Esophagus (tissue), 2 donors: ENCODE measurements at regions not wholly inside any gene's neighbourhood (a gene's known extent, or its start where the extent isn't known, plus 50 kb on each side); places are given as distances from the start of the nearest gene placed in this dataset.

Source experiments
- H3K27ac ChIP-seq, 2 donors: one replicate each; pipeline ENCODE4 v1.5.1; 2013; ENCODE audit warnings: low read depth in 2 of 2, mild to moderate bottlenecking in 2 of 2, inconsistent platforms in 1 of 2, low read length in 1 of 2, moderate library complexity in 1 of 2
- H3K27me3 ChIP-seq, 2 donors: one replicate each; pipeline ENCODE4 v1.6.1; 2013; ENCODE audit warnings: low read length in 2 of 2, control low read depth in 1 of 2, mild to moderate bottlenecking in 1 of 2; ENCODE audit not compliant: insufficient read depth in 2 of 2, control insufficient read depth in 1 of 2
- H3K36me3 ChIP-seq, 2 donors: one replicate each; pipeline ENCODE4 v1.6.1; 2013; ENCODE audit warnings: low read length in 1 of 2; ENCODE audit not compliant: control insufficient read depth in 2 of 2, insufficient read depth in 2 of 2
- H3K4me1 ChIP-seq, 2 donors: one replicate each; pipeline ENCODE4 v1.6.1; 2013; ENCODE audit warnings: low read length in 1 of 2; ENCODE audit not compliant: control insufficient read depth in 2 of 2, insufficient read depth in 2 of 2
- H3K4me3 ChIP-seq, 2 donors: one replicate each; pipeline ENCODE4 v1.5.1; 2013; ENCODE audit warnings: low read length in 2 of 2, mild to moderate bottlenecking in 2 of 2, low read depth in 1 of 2, moderate library complexity in 1 of 2
- H3K9me3 ChIP-seq, 2 donors: one replicate each; pipeline ENCODE4 v1.6.1; 2013; ENCODE audit warnings: mild to moderate bottlenecking in 2 of 2, low read depth in 1 of 2, low read length in 1 of 2, moderate library complexity in 1 of 2; ENCODE audit not compliant: control insufficient read depth in 2 of 2, insufficient read depth in 1 of 2
- WGBS, 2 donors: extraction: QIAGEN DNeasy Blood & Tissue Kit; methylation state at CpG; one replicate each; pipeline ENCODE4 v1.1.7; 2013; 5-methylcytosine and 5-hydroxymethylcytosine counted together
- donor health status: healthy with polysubstance abuse.
- donor health status: Bipolar disorder and iron deficiency.

DNA sequence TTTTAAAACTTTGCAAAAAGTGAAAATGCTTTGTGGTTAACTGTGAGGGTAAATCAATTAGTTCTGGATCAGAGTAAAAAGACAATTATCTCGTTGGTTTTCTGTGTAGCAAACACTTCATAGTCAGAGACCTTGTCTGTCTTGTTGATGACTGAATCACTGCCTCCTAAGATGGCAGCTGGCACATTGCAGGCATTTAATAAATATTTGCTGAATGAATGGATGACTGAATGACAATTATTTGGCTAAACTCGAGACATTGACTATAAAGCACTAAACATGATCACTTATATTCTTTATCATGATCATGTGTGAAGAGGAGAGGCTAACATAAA is 96.2 kb downstream of the MAIP1 start:
- H3K9me3 ChIP-seq: peaks cover 3 to 4% of the 10 kb centered on the region in 2 donors
- H3K4me3 ChIP-seq: no peak overlapping the region
- no peaks in the 10 kb centered on the region for H3K36me3 ChIP-seq
- H3K4me1 ChIP-seq: no peaks in the 10 kb centered on the region
- 42 to 49% methylated on average over 2 of the region's 2 CpGs for WGBS, 2 donors
- H3K27ac ChIP-seq: no peak overlapping the region
- H3K27me3 ChIP-seq: no peaks in the 10 kb centered on the region

- Histone ChIP-seq H3K4me1 (no peaks in the 10 kb centered on the region), H3K27me3 (no peaks in the 10 kb centered on the region), H3K36me3 (no peaks in the 10 kb centered on the region), H3K27ac (no peak overlapping the region), H3K9me3 (peaks cover 3 to 4% of the 10 kb centered on the region in 2 donors), H3K4me3 (no peak overlapping the region)
- 64 to 70% methylated on average over 3 of the region's 3 CpGs for WGBS, 2 donors
Observed at GRCh38 chr2:200052627-200053026, 97.2 kb downstream of the MAIP1 start.

- no peaks in the 10 kb centered on the region for H3K4me1 ChIP-seq
- H3K4me3 ChIP-seq: no peak overlapping the region
- WGBS, 2 donors: 90 to 93% methylated on average over 15 of the region's 15 CpGs
- no peaks in the 10 kb centered on the region for H3K27me3 ChIP-seq
- no peaks in the 10 kb centered on the region for H3K36me3 ChIP-seq
- peaks cover 3 to 4% of the 10 kb centered on the region in 2 donors for H3K9me3 ChIP-seq
- no peak overlapping the region for H3K27ac ChIP-seq
Observed at GRCh38 chr2:200054681-200055468, 99.5 kb downstream of the MAIP1 start.

DNA sequence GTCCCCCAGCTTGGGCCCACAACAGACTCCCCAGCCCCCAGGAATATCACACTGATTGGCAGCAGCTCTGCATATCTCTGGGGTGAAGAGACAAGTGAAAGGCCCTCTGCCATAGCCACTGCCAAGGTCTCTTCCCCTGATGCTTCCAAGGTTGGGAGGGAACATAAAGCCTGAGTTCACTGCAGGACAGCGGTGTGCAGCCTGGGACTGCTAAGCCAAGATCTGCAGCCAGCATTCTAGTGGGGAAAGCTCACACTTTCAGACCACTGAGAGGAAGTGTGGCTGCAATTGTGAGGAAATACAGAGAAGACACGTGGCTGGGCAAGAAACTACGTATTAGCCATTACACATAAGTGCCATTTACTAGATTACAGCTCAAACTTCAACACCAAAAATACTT is 100.7 kb downstream of the MAIP1 start:
- WGBS, 2 donors: 72 to 79% methylated on average over 3 of the region's 3 CpGs
- Histone ChIP-seq H3K27me3 (no peaks in the 10 kb centered on the region), H3K4me1 (no peaks in the 10 kb centered on the region), H3K27ac (no peak overlapping the region), H3K36me3 (no peaks in the 10 kb centered on the region), H3K4me3 (no peak overlapping the region), H3K9me3 (peaks cover 3 to 4% of the 10 kb centered on the region in 2 donors)

GRCh38 chr2:200063155-200063554 is 107.8 kb downstream of the MAIP1 start:
- WGBS, 2 donors: 70 to 71% methylated on average over 3 of the region's 3 CpGs
- Histone ChIP-seq H3K4me3 (no peak overlapping the region), H3K27me3 (no peaks in the 10 kb centered on the region), H3K36me3 (no peaks in the 10 kb centered on the region), H3K4me1 (no peaks in the 10 kb centered on the region), H3K9me3 (peaks cover 0 to 3% of the 10 kb centered on the region in 2 donors), H3K27ac (no peak overlapping the region)

GRCh38 chr2:200064879-200065278 is 109.5 kb downstream of the MAIP1 start:
- no peaks in the 10 kb centered on the region for H3K4me1 ChIP-seq
- no peak overlapping the region for H3K27ac ChIP-seq
- no peak overlapping the region for H3K4me3 ChIP-seq
- H3K27me3 ChIP-seq: no peaks in the 10 kb centered on the region
- no peaks in the 10 kb centered on the region for H3K36me3 ChIP-seq
- H3K9me3 ChIP-seq: peaks cover 0 to 3% of the 10 kb centered on the region in 2 donors
- WGBS, 2 donors: 50 to 66% methylated on average over 1 of the region's 1 CpG

GRCh38 chr2:200065477-200065876 is 110.1 kb downstream of the MAIP1 start:
- peaks cover 0 to 3% of the 10 kb centered on the region in 2 donors for H3K9me3 ChIP-seq
- no peak overlapping the region for H3K27ac ChIP-seq
- H3K4me1 ChIP-seq: no peaks in the 10 kb centered on the region
- H3K4me3 ChIP-seq: no peak overlapping the region
- no peaks in the 10 kb centered on the region for H3K36me3 ChIP-seq
- H3K27me3 ChIP-seq: no peaks in the 10 kb centered on the region
- 53 to 67% methylated on average over 2 of the region's 2 CpGs for WGBS, 2 donors

- Histone ChIP-seq H3K36me3 (no peaks in the 10 kb centered on the region), H3K4me1 (no peaks in the 10 kb centered on the region), H3K9me3 (peaks cover 0 to 3% of the 10 kb centered on the region in 2 donors), H3K27me3 (no peaks in the 10 kb centered on the region), H3K27ac (no peak overlapping the region), H3K4me3 (no peak overlapping the region)
- 80 to 81% methylated on average over 2 of the region's 2 CpGs for whole genome bisulfite sequencing, 2 donors
Observed at GRCh38 chr2:200066417-200066816, 111.0 kb downstream of the MAIP1 start.

DNA sequence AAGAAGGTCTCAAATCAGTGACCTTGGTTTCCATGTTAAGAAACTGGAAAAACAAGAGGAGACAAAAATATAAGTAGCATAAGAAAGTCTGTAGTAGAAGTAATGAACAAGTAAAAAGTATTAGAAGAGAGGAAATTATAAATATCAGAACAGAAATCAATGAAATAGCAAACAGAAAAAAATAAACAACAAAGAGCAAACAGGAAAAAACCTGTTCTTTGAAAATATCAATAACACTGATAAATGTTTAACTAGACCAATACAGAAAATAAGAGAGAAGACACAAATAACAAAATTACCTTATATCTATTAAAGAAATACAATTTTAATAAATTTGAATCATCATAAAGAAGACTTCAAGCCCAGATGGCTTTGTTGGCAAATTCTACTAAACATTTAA is 113.3 kb downstream of the MAIP1 start:
- H3K4me3 ChIP-seq: no peak overlapping the region
- H3K4me1 ChIP-seq: no peaks in the 10 kb centered on the region
- H3K27ac ChIP-seq: no peak overlapping the region
- H3K27me3 ChIP-seq: no peaks in the 10 kb centered on the region
- H3K36me3 ChIP-seq: no peaks in the 10 kb centered on the region
- H3K9me3 ChIP-seq: no peaks in the 10 kb centered on the region

DNA sequence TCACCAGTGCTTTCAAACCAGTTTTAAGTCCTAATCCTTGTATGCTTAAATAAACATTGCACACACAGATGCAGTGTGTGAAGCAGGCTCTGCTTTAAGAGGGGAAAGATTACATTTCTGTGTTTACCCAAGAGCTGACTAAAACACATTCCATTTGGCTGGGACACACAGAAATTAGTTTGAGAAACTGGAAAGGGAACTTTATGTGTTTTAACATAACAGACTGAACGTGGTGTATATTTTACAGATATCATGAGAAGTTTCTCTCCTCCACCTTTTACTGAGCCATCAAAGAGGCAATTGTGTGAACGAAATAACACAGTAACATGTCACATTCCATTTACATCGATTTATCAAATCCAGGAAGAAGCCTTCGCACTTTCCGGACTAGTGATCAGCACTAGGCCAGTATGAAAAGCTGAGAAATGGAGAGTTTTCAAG is 121.8 kb downstream of the MAIP1 start:
- WGBS, 2 donors: 27% methylated on average over 5 of the region's 5 CpGs
- no peak overlapping the region for H3K27ac ChIP-seq
- H3K4me3 ChIP-seq: no peak overlapping the region

More for the DNA sequence above, 121.8 kb downstream of the MAIP1 start:
- H3K4me1 ChIP-seq: no peaks in the 10 kb centered on the region
- no peaks in the 10 kb centered on the region for H3K36me3 ChIP-seq
- H3K27me3 ChIP-seq: no peaks in the 10 kb centered on the region
- H3K9me3 ChIP-seq: no peaks in the 10 kb centered on the region
